ENCODE measurements at regions not wholly inside any gene's neighbourhood (a gene's known extent, or its start where the extent isn't known, plus 50 kb on each side); places are given as distances from the start of the nearest gene placed in this dataset.
A peak's percentile ranks its signal among the peaks of the same experiment; 100 is the strongest.

DNA sequence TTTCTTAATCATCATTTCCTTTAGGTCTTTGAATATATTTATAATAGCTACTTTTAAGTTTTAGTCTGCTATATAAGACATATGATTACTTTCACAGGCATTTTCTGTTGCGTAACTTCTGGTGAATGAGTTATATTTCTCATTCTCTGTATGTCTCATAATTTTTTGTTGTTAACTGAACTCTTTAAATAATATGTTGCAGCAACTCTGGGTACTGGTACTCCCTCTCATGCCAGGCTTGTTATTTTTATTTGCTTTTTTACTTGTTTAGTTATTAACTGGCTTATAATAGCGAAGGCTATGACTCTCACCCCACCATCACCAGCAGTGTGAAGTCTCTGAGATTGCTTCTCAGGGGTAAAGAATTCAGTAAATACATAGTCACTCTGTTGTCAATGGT lies 524.2 kb upstream of the CHORDC1 start:
- CTCF ChIA-PET (ENCODE audit: partially characterized antibody) = no interaction called here
- Mint-ChIP-seq H3K36me3 (no peaks in the 10 kb centered on the region), H3K9me3 (peaks cover 0 to 27% (median 12%) of the 10 kb centered on the region in 8 donors)

DNA sequence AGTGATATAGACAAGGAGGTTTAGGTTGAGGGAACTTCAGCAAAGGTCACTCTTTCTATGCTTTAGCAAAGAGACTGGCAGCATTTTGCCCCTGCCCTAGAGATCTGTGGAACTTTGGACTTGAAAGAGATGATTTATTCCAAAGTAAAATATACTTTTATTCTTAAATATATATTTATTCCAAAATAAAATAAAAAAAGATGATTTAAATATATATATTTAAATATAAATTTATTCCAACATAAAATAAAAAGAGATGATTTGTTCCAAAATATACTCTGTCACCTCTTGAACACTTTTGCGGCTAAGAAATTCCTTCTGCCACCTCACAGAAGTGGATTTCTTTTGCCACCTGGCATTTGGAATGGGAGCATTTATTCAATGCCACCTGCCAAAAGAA lies 521.3 kb upstream of the CHORDC1 start:
- Histone ChIP-seq H3K36me3 (ENCODE audit: insufficient read depth, low read length) (no peaks in the 10 kb centered on the region), H3K4me1 (ENCODE audit: insufficient read depth, low read length) (no peaks in the 10 kb centered on the region), H3K27ac (ENCODE audit: low read depth, low read length) (no peak overlapping the region), H3K27me3 (ENCODE audit: insufficient read depth, low read length) (no peaks in the 10 kb centered on the region), H3K9me3 (ENCODE audit: control insufficient read depth in 1 of 2, low read length in 2 of 2) (no peaks in the 10 kb centered on the region), H3K4me3 (ENCODE audit: low read length in 2 of 2) (no peak overlapping the region)
- ChIA-PET CTCF (ENCODE audit: partially characterized antibody) (no interaction called here), POLR2A (ENCODE audit: partially characterized antibody) (no interaction called here)
- Mint-ChIP-seq H3K27me3 (no peaks in the 10 kb centered on the region), H3K27ac (no peak overlapping the region), H3K36me3 (no peaks in the 10 kb centered on the region), H3K4me1 (no peaks in the 10 kb centered on the region), H3K9me3 (peaks cover 0 to 39% (median 11%) of the 10 kb centered on the region in 8 donors), H3K4me3 (no peak overlapping the region)
- DNase-seq = no peak
- intact Hi-C loops (cut with micrococcal nuclease) = no loop called here

More for the DNA sequence above, 524.2 kb upstream of the CHORDC1 start:
- Histone ChIP-seq H3K4me3 (ENCODE audit: low read length in 2 of 2) (no peak overlapping the region), H3K27ac (ENCODE audit: low read depth, low read length) (no peak overlapping the region), H3K9me3 (ENCODE audit: control insufficient read depth in 1 of 2, low read length in 2 of 2) (no peaks in the 10 kb centered on the region), H3K4me1 (ENCODE audit: insufficient read depth, low read length) (no peaks in the 10 kb centered on the region), H3K27me3 (ENCODE audit: insufficient read depth, low read length) (no peaks in the 10 kb centered on the region), H3K36me3 (ENCODE audit: insufficient read depth, low read length) (no peaks in the 10 kb centered on the region)
- POLR2A ChIA-PET (ENCODE audit: partially characterized antibody) = no interaction called here
- Mint-ChIP-seq H3K27me3 (no peaks in the 10 kb centered on the region), H3K4me3 (no peak overlapping the region), H3K4me1 (no peaks in the 10 kb centered on the region), H3K27ac (no peak overlapping the region)
- intact Hi-C loops (cut with micrococcal nuclease) = no loop called here
- DNase-seq = no peak

DNA sequence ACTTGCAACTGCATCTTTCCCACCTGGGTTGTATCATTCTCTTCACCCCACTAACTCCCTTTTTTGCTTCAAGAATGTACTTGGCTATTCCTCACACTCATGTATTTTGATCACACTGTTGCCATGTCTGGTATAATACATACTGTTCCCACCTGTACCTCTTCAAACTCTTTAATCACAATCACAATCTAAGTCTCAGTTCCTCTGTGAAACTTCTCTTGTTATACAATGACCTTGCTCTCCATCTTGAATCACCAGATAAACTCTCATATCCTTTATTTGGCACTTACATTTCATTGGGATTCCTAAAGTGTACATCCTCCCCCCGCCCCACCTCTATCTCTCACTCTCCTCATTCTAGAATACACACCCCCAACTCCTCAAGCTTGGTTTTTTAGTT lies 516.0 kb upstream of the CHORDC1 start:
- H3K36me3 Mint-ChIP-seq = no peaks in the 10 kb centered on the region
- ChIA-PET POLR2A (ENCODE audit: partially characterized antibody) (no interaction called here), CTCF (ENCODE audit: partially characterized antibody) (no interaction called here)
- no peaks in the 10 kb centered on the region for H3K9me3 ChIP-seq (ENCODE audit: control insufficient read depth in 1 of 2, low read length in 2 of 2)
- no peak for DNase-seq
- H3K4me1 Mint-ChIP-seq = no peaks in the 10 kb centered on the region
- H3K36me3 ChIP-seq (ENCODE audit: insufficient read depth, low read length) = no peaks in the 10 kb centered on the region
- H3K9me3 Mint-ChIP-seq = peaks cover 2 to 17% (median 9%) of the 10 kb centered on the region in 8 donors
- no peak overlapping the region for H3K27ac ChIP-seq (ENCODE audit: low read depth, low read length)
- H3K4me3 Mint-ChIP-seq = no peak overlapping the region
- H3K4me1 ChIP-seq (ENCODE audit: insufficient read depth, low read length) = no peaks in the 10 kb centered on the region
- H3K27ac Mint-ChIP-seq = peak overlapping the region in 1 of 7 donors; percentile 62
- no peak overlapping the region for H3K4me3 ChIP-seq (ENCODE audit: low read length in 2 of 2)
- intact Hi-C loops (cut with micrococcal nuclease) = no loop called here
- no peaks in the 10 kb centered on the region for H3K27me3 Mint-ChIP-seq
- H3K27me3 ChIP-seq (ENCODE audit: insufficient read depth, low read length) = no peaks in the 10 kb centered on the region

DNA sequence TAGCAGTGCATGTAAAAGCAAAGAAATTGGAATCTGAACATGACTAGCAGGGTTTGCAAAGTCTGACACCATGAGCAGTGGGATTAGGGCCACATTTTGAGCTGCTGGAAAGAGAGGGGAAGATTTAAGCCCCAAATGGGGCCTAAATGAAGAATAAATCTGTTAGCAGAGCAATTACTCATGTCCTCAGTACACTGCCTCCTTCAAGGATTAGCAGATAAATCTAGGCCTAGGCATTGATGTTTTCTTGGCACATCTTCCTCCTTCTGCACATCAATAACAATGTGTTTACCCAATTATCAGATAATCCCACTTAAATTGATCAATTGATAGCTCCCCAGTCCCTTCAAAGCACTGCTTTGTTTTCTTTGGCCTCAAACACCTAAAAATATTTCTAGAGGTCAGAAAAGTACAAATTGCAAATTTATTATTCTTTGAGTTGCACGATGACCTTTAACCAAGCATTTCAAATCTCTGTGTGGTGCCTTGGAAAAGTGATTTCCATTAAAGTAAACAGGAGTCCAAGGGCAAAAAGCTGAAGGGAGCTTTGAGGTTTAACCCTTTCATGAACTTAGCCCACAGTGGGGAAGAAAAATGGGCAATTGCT lies 514.7 kb upstream of the CHORDC1 start:
- ChIA-PET CTCF (ENCODE audit: partially characterized antibody) (no interaction called here), POLR2A (ENCODE audit: partially characterized antibody) (no interaction called here)
- no peaks in the 10 kb centered on the region for H3K36me3 ChIP-seq (ENCODE audit: insufficient read depth, low read length)
- Mint-ChIP-seq H3K27ac (no peak overlapping the region), H3K9me3 (peaks cover 2 to 13% (median 9%) of the 10 kb centered on the region in 8 donors), H3K4me1 (no peaks in the 10 kb centered on the region), H3K36me3 (no peaks in the 10 kb centered on the region), H3K4me3 (no peak overlapping the region), H3K27me3 (no peaks in the 10 kb centered on the region)
- H3K9me3 ChIP-seq (ENCODE audit: control insufficient read depth in 1 of 2, low read length in 2 of 2) = no peaks in the 10 kb centered on the region
- no peaks in the 10 kb centered on the region for H3K4me1 ChIP-seq (ENCODE audit: insufficient read depth, low read length)
- intact Hi-C loops (cut with micrococcal nuclease) = no loop called here
- no peaks in the 10 kb centered on the region for H3K27me3 ChIP-seq (ENCODE audit: insufficient read depth, low read length)
- H3K27ac ChIP-seq (ENCODE audit: low read depth, low read length) = no peak overlapping the region
- no peak overlapping the region for H3K4me3 ChIP-seq (ENCODE audit: low read length in 2 of 2)
- no peak for DNase-seq

DNA sequence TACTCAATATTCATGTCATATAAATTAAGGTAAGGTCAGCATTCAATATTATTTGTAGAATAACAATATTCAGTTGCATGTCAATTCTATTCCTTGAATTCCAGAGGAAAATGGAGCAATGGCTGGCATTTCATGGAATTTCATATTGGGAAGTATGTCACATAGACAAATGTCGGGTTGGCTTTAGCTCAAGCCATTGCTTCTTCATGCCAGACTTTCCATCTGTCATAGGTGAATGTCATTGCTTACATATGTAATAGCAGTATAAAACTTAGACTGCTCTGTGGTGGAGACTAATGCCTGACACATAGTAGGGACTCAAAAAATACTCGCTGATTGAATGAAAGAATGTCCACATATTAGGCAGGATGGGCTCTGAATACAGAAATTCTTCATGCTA lies 509.6 kb upstream of the CHORDC1 start:
- H3K4me1 Mint-ChIP-seq = no peaks in the 10 kb centered on the region
- ChIA-PET POLR2A (ENCODE audit: partially characterized antibody) (no interaction called here), CTCF (ENCODE audit: partially characterized antibody) (no interaction called here)
- intact Hi-C loops (cut with micrococcal nuclease) = no loop called here
- H3K4me3 Mint-ChIP-seq = no peak overlapping the region
- Histone ChIP-seq H3K4me1 (ENCODE audit: insufficient read depth, low read length) (no peaks in the 10 kb centered on the region), H3K4me3 (ENCODE audit: low read length in 2 of 2) (no peak overlapping the region), H3K27ac (ENCODE audit: low read depth, low read length) (no peak overlapping the region), H3K36me3 (ENCODE audit: insufficient read depth, low read length) (no peaks in the 10 kb centered on the region), H3K27me3 (ENCODE audit: insufficient read depth, low read length) (no peaks in the 10 kb centered on the region), H3K9me3 (ENCODE audit: control insufficient read depth in 1 of 2, low read length in 2 of 2) (no peaks in the 10 kb centered on the region)
- no peak overlapping the region for H3K27ac Mint-ChIP-seq
- H3K36me3 Mint-ChIP-seq = no peaks in the 10 kb centered on the region
- DNase-seq = no peak
- peaks cover 2 to 15% (median 7%) of the 10 kb centered on the region in 8 donors for H3K9me3 Mint-ChIP-seq
- H3K27me3 Mint-ChIP-seq = no peaks in the 10 kb centered on the region

DNA sequence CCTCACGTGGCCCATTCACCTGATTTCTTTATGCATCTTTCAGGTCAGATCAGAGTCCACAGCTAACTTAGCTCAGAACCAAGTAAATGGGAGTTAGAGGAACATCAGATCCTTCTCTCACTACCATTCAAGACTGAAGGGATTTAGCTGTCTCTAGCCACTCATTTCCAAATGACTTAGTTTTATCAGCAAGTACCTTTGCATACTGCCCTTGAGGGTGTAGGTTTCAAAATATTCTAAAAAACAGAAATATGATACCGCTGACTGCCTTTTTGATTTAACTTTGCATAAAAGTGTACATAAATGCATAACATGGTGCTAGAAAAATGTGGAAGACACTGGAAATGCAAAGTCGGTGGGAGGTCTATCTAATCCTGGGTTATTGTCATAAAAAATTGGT lies 500.6 kb upstream of the CHORDC1 start:
- H3K9me3 ChIP-seq (ENCODE audit: control insufficient read depth in 1 of 2, low read length in 2 of 2) = no peaks in the 10 kb centered on the region
- intact Hi-C loops (cut with micrococcal nuclease) = no loop called here
- ChIA-PET CTCF (ENCODE audit: partially characterized antibody) (interaction anchor here (0.6 kb wide), 1 partner anchor 13 kb away, joined by 4 read pairs; no protein-coding TSS in a partner anchor), POLR2A (ENCODE audit: partially characterized antibody) (no interaction called here)
- H3K4me3 ChIP-seq (ENCODE audit: low read length in 2 of 2) = no peak overlapping the region
- Mint-ChIP-seq H3K36me3 (no peaks in the 10 kb centered on the region), H3K27me3 (no peaks in the 10 kb centered on the region), H3K4me1 (no peaks in the 10 kb centered on the region), H3K9me3 (peaks cover 0 to 12% (median 5%) of the 10 kb centered on the region in 8 donors), H3K4me3 (no peak overlapping the region), H3K27ac (no peak overlapping the region)
- no peaks in the 10 kb centered on the region for H3K27me3 ChIP-seq (ENCODE audit: insufficient read depth, low read length)
- H3K27ac ChIP-seq (ENCODE audit: low read depth, low read length) = no peak overlapping the region
- H3K36me3 ChIP-seq (ENCODE audit: insufficient read depth, low read length) = no peaks in the 10 kb centered on the region
- H3K4me1 ChIP-seq (ENCODE audit: insufficient read depth, low read length) = no peaks in the 10 kb centered on the region
- DNase-seq = no peak

DNA sequence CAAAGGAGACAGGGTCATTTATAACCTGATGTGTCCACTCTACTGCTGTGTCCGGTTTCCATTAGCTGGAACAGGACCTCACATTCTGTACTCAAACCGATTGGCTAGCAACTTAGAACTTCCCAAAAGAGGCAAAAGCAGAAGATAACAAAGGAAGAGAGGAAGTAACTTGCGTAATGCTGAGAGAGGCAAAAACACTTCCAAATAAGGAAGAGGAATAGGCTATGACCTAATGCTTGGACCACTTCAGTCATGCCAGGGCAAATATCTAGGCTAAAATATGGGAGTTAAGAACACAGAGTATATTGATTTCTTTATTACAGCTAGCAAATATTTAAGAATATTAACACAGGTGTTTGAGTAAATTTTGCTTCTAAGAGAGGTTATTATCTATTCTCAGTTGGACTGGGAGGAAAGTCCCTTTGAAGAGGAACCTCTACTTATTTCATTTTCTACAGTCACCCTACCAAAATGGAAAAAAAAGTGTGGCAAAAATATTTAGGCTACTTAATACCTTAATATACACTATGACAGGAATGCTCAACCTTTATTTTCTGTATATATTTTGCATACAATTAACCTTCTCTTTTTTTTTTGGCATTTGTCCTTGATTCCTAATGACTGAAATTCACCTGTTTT lies 499.8 kb upstream of the CHORDC1 start:
- Histone ChIP-seq H3K4me1 (ENCODE audit: insufficient read depth, low read length) (no peaks in the 10 kb centered on the region), H3K27ac (ENCODE audit: low read depth, low read length) (no peak overlapping the region), H3K9me3 (ENCODE audit: control insufficient read depth in 1 of 2, low read length in 2 of 2) (no peaks in the 10 kb centered on the region), H3K36me3 (ENCODE audit: insufficient read depth, low read length) (no peaks in the 10 kb centered on the region), H3K4me3 (ENCODE audit: low read length in 2 of 2) (no peak overlapping the region), H3K27me3 (ENCODE audit: insufficient read depth, low read length) (no peaks in the 10 kb centered on the region)
- Mint-ChIP-seq H3K4me1 (no peaks in the 10 kb centered on the region), H3K4me3 (no peak overlapping the region), H3K9me3 (peaks cover 0 to 13% (median 7%) of the 10 kb centered on the region in 8 donors), H3K27ac (no peak overlapping the region), H3K36me3 (no peaks in the 10 kb centered on the region), H3K27me3 (no peaks in the 10 kb centered on the region)
- DNase-seq = no peak
- ChIA-PET CTCF (ENCODE audit: partially characterized antibody) (interaction anchor here (0.6 kb wide), 1 partner anchor 14 kb away, joined by 4 read pairs; no protein-coding TSS in a partner anchor), POLR2A (ENCODE audit: partially characterized antibody) (no interaction called here)
- intact Hi-C loops (cut with micrococcal nuclease) = no loop called here
